NT2/D1 (cell line): ENCODE measurements at regions not wholly inside any gene's neighbourhood (a gene's known extent, or its start where the extent isn't known, plus 50 kb on each side); places are given as distances from the start of the nearest gene placed in this dataset.
"Not testable (repeated sequence)": the region's sequence is repeated elsewhere in the genome, so short reads cannot be mapped to it uniquely, and the experiment has no call there.

Source experiments
- YY1 ChIP-seq: IDR thresholded peaks from 2 replicates; pipeline ENCODE4 v1.6.1; 2011; ENCODE audit not compliant: insufficient read length, insufficient read depth
- ZNF274 ChIP-seq: IDR thresholded peaks from 2 replicates; pipeline ENCODE4 v1.6.1; 2011; ENCODE audit warnings: mild to moderate bottlenecking, low read depth, low read length

DNA sequence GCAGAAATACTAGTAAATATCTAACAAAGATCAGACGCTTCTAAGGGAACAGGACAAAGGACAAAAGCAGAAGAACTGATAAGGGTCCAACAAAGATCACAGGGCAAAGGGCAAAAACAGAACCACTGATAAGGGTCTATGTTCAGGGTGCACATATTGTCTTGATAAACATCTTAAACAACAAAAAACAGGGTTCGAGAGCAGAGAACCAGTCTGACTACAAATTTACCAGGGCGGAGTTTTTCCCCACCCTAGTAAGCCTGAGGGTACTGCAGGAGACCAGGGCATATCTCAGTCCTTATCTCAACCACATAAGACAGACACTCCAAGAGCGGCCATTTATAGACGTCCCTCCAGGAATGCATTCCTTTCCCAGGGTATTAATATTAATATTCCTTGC is 833.5 kb downstream of the BRINP3 start:
- not testable (repeated sequence) for TF ChIP-seq ZNF274, YY1
